ENCODE measurements at regions not wholly inside any gene's neighbourhood (a gene's known extent, or its start where the extent isn't known, plus 50 kb on each side); places are given as distances from the start of the nearest gene placed in this dataset.

DNA sequence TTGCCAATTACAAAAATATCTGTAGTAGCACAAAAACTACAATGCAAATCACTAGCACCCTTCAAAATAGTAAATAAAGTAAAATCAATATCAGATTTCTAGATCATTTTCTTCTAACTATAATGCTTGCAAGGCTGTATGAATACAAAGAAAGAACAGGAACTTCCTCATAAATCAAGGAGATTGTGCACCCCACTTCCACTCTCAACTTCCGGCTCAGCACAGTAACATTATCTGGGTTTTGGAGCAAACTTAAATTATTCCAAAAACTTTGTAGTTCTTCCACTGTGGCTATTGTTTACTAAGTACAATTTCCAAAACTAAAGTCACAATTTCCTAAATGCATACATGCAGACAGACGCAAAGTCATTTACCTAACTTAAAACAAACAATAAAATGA, 778.3 kb upstream of the SLC10A2 start (continued):
- TF ChIP-seq BRCA1 (IDR thresholded peaks at IDR 0.05; ENCODE audit: low read depth, low read length), result no peak
- no peak for TF ChIP-seq ZNF274 (IDR thresholded peaks at IDR 0.05; ENCODE audit: borderline replicate concordance, extremely low read depth, low read length)
- no peak for TF ChIP-seq JUN (IDR thresholded peaks at IDR 0.05; ENCODE audit: low read depth, low read length)
- no peak for TF ChIP-seq CBX5 (IDR thresholded peaks at IDR 0.05; ENCODE audit: low read depth, low read length)
- no peak for TF ChIP-seq SRF (IDR thresholded peaks at IDR 0.05; ENCODE audit: low read depth, low read length)
- no peak for TF ChIP-seq RBBP5 (IDR thresholded peaks at IDR 0.05; ENCODE audit: borderline replicate concordance, low read depth, low read length)
